GM21619 (cell line): ENCODE measurements at regions not wholly inside any gene's neighbourhood (a gene's known extent, or its start where the extent isn't known, plus 50 kb on each side); places are given as distances from the start of the nearest gene placed in this dataset.
"Not testable (repeated sequence)": the region's sequence is repeated elsewhere in the genome, so short reads cannot be mapped to it uniquely, and the experiment has no call there.

Source experiments
- ATAC-seq: cut with Tn5 transposase; IDR thresholded peaks from one replicate; pipeline ENCODE4 v1.9.1; 2021; ENCODE audit not compliant: unreplicated experiment

- peak; percentile 34 for ATAC-seq
These were observed 115.9 kb upstream of the GRK3 start for GRCh38 chr22:25448435-25449051.

GRCh38 chr22:25449781-25450317 lies 114.6 kb upstream of the GRK3 start:
- no peak for ATAC-seq

GRCh38 chr22:25451480-25452114 lies 112.9 kb upstream of the GRK3 start:
- no peak for ATAC-seq

- ATAC-seq = no peak
These were observed 112.3 kb upstream of the GRK3 start for GRCh38 chr22:25452116-25452700.

GRCh38 chr22:25453058-25453457 lies 111.4 kb upstream of the GRK3 start:
- ATAC-seq = no peak

GRCh38 chr22:25453557-25453956 lies 110.9 kb upstream of the GRK3 start:
- no peak for ATAC-seq

- ATAC-seq = not testable (repeated sequence)
These were observed 108.0 kb upstream of the GRK3 start for GRCh38 chr22:25456300-25457043.

- not testable (repeated sequence) for ATAC-seq
These were observed 105.8 kb upstream of the GRK3 start for GRCh38 chr22:25458631-25459030.

- ATAC-seq = not testable (repeated sequence)
These were observed 103.8 kb upstream of the GRK3 start for GRCh38 chr22:25460682-25461081.

- ATAC-seq = no peak
These were observed 103.2 kb upstream of the GRK3 start for GRCh38 chr22:25461301-25461700.

GRCh38 chr22:25462474-25463346 lies 101.8 kb upstream of the GRK3 start:
- peak; percentile 75 for ATAC-seq

- ATAC-seq = not testable (repeated sequence)
These were observed 101.2 kb upstream of the GRK3 start for GRCh38 chr22:25463347-25463628.

- ATAC-seq = not testable (repeated sequence)
These were observed 100.1 kb upstream of the GRK3 start for GRCh38 chr22:25464326-25464725.

GRCh38 chr22:25465949-25466348 lies 98.5 kb upstream of the GRK3 start:
- no peak for ATAC-seq

- ATAC-seq = no peak
These were observed 92.1 kb upstream of the GRK3 start for GRCh38 chr22:25472382-25472781.

GRCh38 chr22:25475257-25476022 lies 89.0 kb upstream of the GRK3 start:
- no peak for ATAC-seq

- no peak for ATAC-seq
These were observed 87.1 kb upstream of the GRK3 start for GRCh38 chr22:25477358-25477757.

- ATAC-seq = no peak
These were observed 86.4 kb upstream of the GRK3 start for GRCh38 chr22:25478111-25478510.

- no peak for ATAC-seq
These were observed 85.9 kb upstream of the GRK3 start for GRCh38 chr22:25478528-25478927.

- ATAC-seq = not testable (repeated sequence)
These were observed 83.6 kb upstream of the GRK3 start for GRCh38 chr22:25480868-25481267.
